ENCODE measurements at regions not wholly inside any gene's neighbourhood (a gene's known extent, or its start where the extent isn't known, plus 50 kb on each side); places are given as distances from the start of the nearest gene placed in this dataset.
"Not testable (repeated sequence)": the region's sequence is repeated elsewhere in the genome, so short reads cannot be mapped to it uniquely, and the experiment has no call there.

- DNase-seq = no peak
These were observed 98.8 kb downstream of the BMP4 start for GRCh38 chr14:53857625-53858344.

GRCh38 chr14:53855574-53855973, 101.1 kb downstream of the BMP4 start:
- DNase-seq = no peak

- DNase-seq = no peak
These were observed 101.5 kb downstream of the BMP4 start for GRCh38 chr14:53855127-53855526.

GRCh38 chr14:53851394-53852090, 105.1 kb downstream of the BMP4 start:
- DNase-seq = peak; percentile 55

- DNase-seq = peak; percentile 78
These were observed 105.8 kb downstream of the BMP4 start for GRCh38 chr14:53850714-53851296.

GRCh38 chr14:53849549-53849948, 107.1 kb downstream of the BMP4 start:
- DNase-seq = no peak

- no peak for DNase-seq
These were observed 107.8 kb downstream of the BMP4 start for GRCh38 chr14:53848854-53849253.

GRCh38 chr14:53847881-53848280, 108.7 kb downstream of the BMP4 start:
- no peak for DNase-seq

GRCh38 chr14:53847057-53847456, 109.6 kb downstream of the BMP4 start:
- DNase-seq = no peak

GRCh38 chr14:53845813-53846693, 110.6 kb downstream of the BMP4 start:
- DNase-seq = no peak

- peak; percentile 9 for DNase-seq
These were observed 113.7 kb downstream of the BMP4 start for GRCh38 chr14:53842938-53843337.

GRCh38 chr14:53841109-53842099, 115.2 kb downstream of the BMP4 start:
- no peak for DNase-seq

- no peak for DNase-seq
These were observed 116.2 kb downstream of the BMP4 start for GRCh38 chr14:53840444-53840843.

GRCh38 chr14:53838374-53838773, 118.3 kb downstream of the BMP4 start:
- no peak for DNase-seq

- DNase-seq = not testable (repeated sequence)
These were observed 119.0 kb downstream of the BMP4 start for GRCh38 chr14:53837656-53838055.

- no peak for DNase-seq
These were observed 120.1 kb downstream of the BMP4 start for GRCh38 chr14:53836551-53836950.

- no peak for DNase-seq
These were observed 127.8 kb downstream of the BMP4 start for GRCh38 chr14:53828820-53829219.

- DNase-seq = no peak
These were observed 132.6 kb downstream of the BMP4 start for GRCh38 chr14:53824061-53824460.

- DNase-seq = peak; percentile 7
These were observed 142.2 kb downstream of the BMP4 start for GRCh38 chr14:53814392-53814791.

GRCh38 chr14:53810221-53810620, 146.4 kb downstream of the BMP4 start:
- no peak for DNase-seq

- peak; percentile 18 for DNase-seq
These were observed 148.6 kb downstream of the BMP4 start for GRCh38 chr14:53808042-53808441.

GRCh38 chr14:53807542-53807941, 149.1 kb downstream of the BMP4 start:
- no peak for DNase-seq

All from fibroblast of skin of right biceps (primary cell).